ENCODE measurements at regions not wholly inside any gene's neighbourhood (a gene's known extent, or its start where the extent isn't known, plus 50 kb on each side); places are given as distances from the start of the nearest gene placed in this dataset.

GRCh38 chr9:29118555-29118954 is 1545.3 kb upstream of the C9orf72 start:
- no peaks in the 10 kb centered on the region for H3K36me3 ChIP-seq (ENCODE audit: control insufficient read depth, insufficient read depth, low read length)
- no peak overlapping the region for H2AFZ ChIP-seq (ENCODE audit: low read depth, low read length)
- no peaks in the 10 kb centered on the region for H4K20me1 ChIP-seq (replicated peaks; ENCODE audit: control insufficient read depth, insufficient read depth, low read length)
- H3K4me1 ChIP-seq (replicated peaks in 1 of 2; ENCODE audit: control insufficient read depth in 2 of 2, insufficient read depth in 2 of 2, low read length in 2 of 2), result no peaks in the 10 kb centered on the region
- H3K4me3 ChIP-seq, result no peak overlapping the region
- H3K27ac ChIP-seq (ENCODE audit: extremely low read depth, low read depth, low read length), result no peak overlapping the region
- DNase-seq (ENCODE audit: extremely low read depth in 1 of 4, low spot score in 3 of 4) (no peak), FAIRE-seq (no peak), ATAC-seq (no peak)
- no peak for TF ChIP-seq CBX1 (IDR thresholded peaks at IDR 0.05; ENCODE audit: low read depth)
- CTCF ChIA-PET (ENCODE audit: low intra/inter-chr PET ratio), result no interaction called here
- no CpG with 5 or more reads among the region's 6 CpGs for WGBS (ENCODE audit: insufficient coverage, low coverage, missing lambda C conversion rate)
- H3K9me3 ChIP-seq (replicated peaks; ENCODE audit: control insufficient read depth, insufficient read depth, low read depth, low read length), result no peaks in the 10 kb centered on the region
- in situ Hi-C loops (cut with MboI), result no loop called here
- no TSS peak for BruUV-seq (replicated peaks)
- H3K79me2 ChIP-seq (ENCODE audit: control insufficient read depth, insufficient read depth, low read length), result no peaks in the 10 kb centered on the region
- no peaks in the 10 kb centered on the region for H3K27me3 ChIP-seq (ENCODE audit: control insufficient read depth in 2 of 2, insufficient read depth in 2 of 2, low read length in 2 of 2)
- no peaks in the 10 kb centered on the region for H3K9me1 ChIP-seq (ENCODE audit: control insufficient read depth, insufficient read depth, low read length)
- no peak overlapping the region for H3K9ac ChIP-seq (ENCODE audit: insufficient read depth in 1 of 2, low read depth in 2 of 2, low read length in 2 of 2)
- H3K4me2 ChIP-seq (ENCODE audit: insufficient read depth, low read length), result no peak overlapping the region
- POLR2A ChIA-PET, result no interaction called here
- intact Hi-C loops (cut with micrococcal nuclease), result no loop called here

DNA sequence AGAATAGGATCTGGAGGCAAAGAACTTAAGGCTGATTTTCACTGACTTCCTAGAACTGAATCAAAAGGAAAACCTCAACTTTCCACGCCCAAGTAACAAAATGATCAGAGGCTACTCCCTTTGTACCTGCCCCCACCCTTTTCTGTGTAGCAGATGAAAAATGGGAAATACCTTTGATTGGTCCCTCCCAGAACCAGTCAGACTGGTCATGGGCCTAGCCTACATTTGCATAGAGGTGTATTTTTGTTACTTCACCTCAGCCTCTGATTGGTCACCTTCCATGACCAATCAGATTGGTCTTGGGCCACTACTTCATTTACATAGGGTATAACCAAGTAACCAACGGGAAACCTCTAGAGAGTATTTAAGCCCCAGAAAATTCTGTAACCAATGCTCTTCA is 1553.5 kb upstream of the C9orf72 start:
- FAIRE-seq, result no peak
- Histone ChIP-seq H3K4me1 (replicated peaks in 1 of 2; ENCODE audit: control insufficient read depth in 2 of 2, insufficient read depth in 2 of 2, low read length in 2 of 2) (no peaks in the 10 kb centered on the region), H3K4me3 (no peak overlapping the region), H4K20me1 (replicated peaks; ENCODE audit: control insufficient read depth, insufficient read depth, low read length) (no peaks in the 10 kb centered on the region), H3K27ac (ENCODE audit: extremely low read depth, low read depth, low read length) (no peak overlapping the region), H3K9me1 (ENCODE audit: control insufficient read depth, insufficient read depth, low read length) (no peaks in the 10 kb centered on the region), H3K4me2 (ENCODE audit: insufficient read depth, low read length) (no peak overlapping the region), H3K36me3 (ENCODE audit: control insufficient read depth, insufficient read depth, low read length) (no peaks in the 10 kb centered on the region), H3K27me3 (ENCODE audit: control insufficient read depth in 2 of 2, insufficient read depth in 2 of 2, low read length in 2 of 2) (no peaks in the 10 kb centered on the region), H2AFZ (ENCODE audit: low read depth, low read length) (no peak overlapping the region), H3K9ac (ENCODE audit: insufficient read depth in 1 of 2, low read depth in 2 of 2, low read length in 2 of 2) (no peak overlapping the region), H3K9me3 (replicated peaks; ENCODE audit: control insufficient read depth, insufficient read depth, low read depth, low read length) (no peaks in the 10 kb centered on the region), H3K79me2 (ENCODE audit: control insufficient read depth, insufficient read depth, low read length) (no peaks in the 10 kb centered on the region)
- POLR2A ChIA-PET, result no interaction called here
- WGBS (ENCODE audit: insufficient coverage, low coverage, missing lambda C conversion rate), result no CpG with 5 or more reads among the region's 2 CpGs
- in situ Hi-C loops (cut with MboI), result no loop called here
- intact Hi-C loops (cut with micrococcal nuclease), result no loop called here
- no peak for DNase-seq (ENCODE audit: extremely low read depth in 1 of 4, low spot score in 3 of 4)
- no peak for ATAC-seq
- CTCF ChIA-PET (ENCODE audit: low intra/inter-chr PET ratio), result no interaction called here
- no TSS peak for BruUV-seq (replicated peaks)
- TF ChIP-seq, protein P1, sequence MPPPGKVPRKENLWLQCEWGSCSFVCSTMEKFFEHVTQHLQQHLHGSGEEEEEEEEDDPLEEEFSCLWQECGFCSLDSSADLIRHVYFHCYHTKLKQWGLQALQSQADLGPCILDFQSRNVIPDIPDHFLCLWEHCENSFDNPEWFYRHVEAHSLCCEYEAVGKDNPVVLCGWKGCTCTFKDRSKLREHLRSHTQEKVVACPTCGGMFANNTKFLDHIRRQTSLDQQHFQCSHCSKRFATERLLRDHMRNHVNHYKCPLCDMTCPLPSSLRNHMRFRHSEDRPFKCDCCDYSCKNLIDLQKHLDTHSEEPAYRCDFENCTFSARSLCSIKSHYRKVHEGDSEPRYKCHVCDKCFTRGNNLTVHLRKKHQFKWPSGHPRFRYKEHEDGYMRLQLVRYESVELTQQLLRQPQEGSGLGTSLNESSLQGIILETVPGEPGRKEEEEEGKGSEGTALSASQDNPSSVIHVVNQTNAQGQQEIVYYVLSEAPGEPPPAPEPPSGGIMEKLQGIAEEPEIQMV (tag; conservative IDR thresholded peaks at IDR 0.05; ENCODE audit: low read depth), result no peak
- no peak for TF ChIP-seq RBM34 (IDR thresholded peaks at IDR 0.05; ENCODE audit: borderline replicate concordance, insufficient read depth, low read length)
- no peak for TF ChIP-seq PHF20 (IDR thresholded peaks at IDR 0.05; ENCODE audit: partially characterized antibody)
- no peak for TF ChIP-seq RUNX1 (IDR thresholded peaks at IDR 0.05; ENCODE audit: low read depth)
- TF ChIP-seq ARID4B (CRISPR knock-in tag; IDR thresholded peaks at IDR 0.05), result no peak
- no peak for TF ChIP-seq ZNF316 (IDR thresholded peaks at IDR 0.05)
- TF ChIP-seq YY1 (IDR thresholded peaks at IDR 0.05; ENCODE audit: borderline replicate concordance in 1 of 3, control insufficient read depth in 1 of 3, extremely low read depth in 1 of 3, insufficient read depth in 3 of 3, insufficient read length in 1 of 3, insufficient replicate concordance in 2 of 3, low read depth in 1 of 3, low read length in 2 of 3), result no peak
- no peak for TF ChIP-seq CTBP1 (IDR thresholded peaks at IDR 0.05; ENCODE audit: borderline replicate concordance)
- TF ChIP-seq POLR2AphosphoS2 (IDR thresholded peaks at IDR 0.05; ENCODE audit: low read length), result no peak
- no peak for TF ChIP-seq ZNF165 (CRISPR knock-in tag; IDR thresholded peaks at IDR 0.05; ENCODE audit: borderline replicate concordance)

Measured in K562 (cell line).